NT2/D1 (cell line): ENCODE measurements at regions not wholly inside any gene's neighbourhood (a gene's known extent, or its start where the extent isn't known, plus 50 kb on each side); places are given as distances from the start of the nearest gene placed in this dataset.

Source experiments
- SUZ12 ChIP-seq: IDR thresholded peaks from 2 replicates; pipeline ENCODE4 v1.6.1; 2011; ENCODE audit not compliant: insufficient read length, insufficient read depth; ENCODE audit errors: extremely low read depth
- YY1 ChIP-seq: IDR thresholded peaks from 2 replicates; pipeline ENCODE4 v1.6.1; 2011; ENCODE audit not compliant: insufficient read length, insufficient read depth
- ZNF274 ChIP-seq: IDR thresholded peaks from 2 replicates; pipeline ENCODE4 v1.6.1; 2011; ENCODE audit warnings: mild to moderate bottlenecking, low read depth, low read length

GRCh38 chr21:28429161-28429560 is 563.5 kb downstream of the LTN1 start:
- TF ChIP-seq YY1 (no peak), ZNF274 (no peak), SUZ12 (no peak)
